RWPE1 (cell line): ENCODE measurements at regions not wholly inside any gene's neighbourhood (a gene's known extent, or its start where the extent isn't known, plus 50 kb on each side); places are given as distances from the start of the nearest gene placed in this dataset.

Experiments
- CTCF ChIA-PET: fragments of 350-600 bp; sonication (Branson Sonifier 250); formaldehyde crosslinking; extraction: SDS; loops from one replicate; lab custom pipeline; 2021; lab: Yijun Ruan, JAX
- POLR2A ChIA-PET: fragments of 400-600 bp; formaldehyde crosslinking; extraction: SDS; loops from one replicate; lab custom pipeline; 2020; ENCODE audit warnings: antibody characterized with exemption; ENCODE audit not compliant: low non-redundant PET; lab: Yijun Ruan, JAX
- DNase-seq: peaks from one replicate; pipeline ENCODE4 v3.0.0; 2012; ENCODE audit warnings: low spot score
- H3K27ac ChIP-seq: fragments of 450-650 bp; 2 replicates; pipeline ENCODE4 v1.5.1; 2017
- CTCF ChIP-seq: fragments of 450-650 bp; conservative IDR thresholded peaks from 2 replicates; pipeline ENCODE4 v1.5.1; 2017; ENCODE audit warnings: low read depth, mild to moderate bottlenecking

- no peak for DNase-seq
- CTCF ChIA-PET: interaction anchor here (0.6 to 1.6 kb wide), 5 partner anchors 17 to 1620 kb away, joined by 3 to 6 read pairs (median 4); no protein-coding TSS in a partner anchor
Measured at GRCh38 chr6:26249957-26250697, 114.9 kb upstream of the BTN3A2 start.

GRCh38 chr6:26250698-26251044 lies 114.3 kb upstream of the BTN3A2 start:
- H3K27ac ChIP-seq: peak overlapping the region; percentile 98
- ChIA-PET POLR2A (interaction anchor here (0.5 to 3.1 kb wide), 9 partner anchors 15 to 1011 kb away, joined by 3 to 22 read pairs (median 4); a partner anchor contains a TSS), CTCF (interaction anchor here (0.6 to 1.6 kb wide), 6 partner anchors 17 to 1619 kb away, joined by 3 to 6 read pairs (median 4); a partner anchor contains a TSS)
- no peak for TF ChIP-seq CTCF
- DNase-seq: no peak

More at GRCh38 chr6:26249957-26250697, 114.9 kb upstream of the BTN3A2 start:
- TF ChIP-seq CTCF: peak; percentile 56
- H3K27ac ChIP-seq: peak overlapping the region; percentile 98
- POLR2A ChIA-PET: interaction anchor here (0.5 to 3.1 kb wide), 10 partner anchors 14 to 1011 kb away, joined by 3 to 22 read pairs (median 4); a partner anchor contains a TSS

GRCh38 chr6:26251354-26252076 lies 113.5 kb upstream of the BTN3A2 start:
- peak overlapping the region; percentile 88 for H3K27ac ChIP-seq
- POLR2A ChIA-PET: interaction anchor here (0.7 to 3.1 kb wide), 6 partner anchors 15 to 35 kb away, joined by 3 to 22 read pairs (median 8); a partner anchor contains a TSS
- CTCF ChIA-PET: interaction anchor here (0.6 to 0.7 kb wide), 3 partner anchors 13 to 19 kb away, joined by 3 to 5 read pairs (median 4); a partner anchor contains a TSS
- no peak for TF ChIP-seq CTCF
- peak; percentile 81 for DNase-seq

- no peak for DNase-seq
- ChIA-PET POLR2A (interaction anchor here (1.0 to 2.6 kb wide), 3 partner anchors 19 to 36 kb away, joined by 3 to 22 read pairs (median 7); a partner anchor contains a TSS), CTCF (interaction anchor here (0.6 kb wide), 1 partner anchor 15 kb away, joined by 5 read pairs; no protein-coding TSS in a partner anchor)
Measured at GRCh38 chr6:26252077-26252472, 112.9 kb upstream of the BTN3A2 start.

GRCh38 chr6:26254724-26255123 lies 110.3 kb upstream of the BTN3A2 start:
- H3K27ac ChIP-seq: no peak overlapping the region
- ChIA-PET POLR2A (interaction anchor here (0.5 kb wide), 1 partner anchor 21 kb away, joined by 3 read pairs; no protein-coding TSS in a partner anchor), CTCF (interaction anchor here (0.6 kb wide), 1 partner anchor 318 kb away, joined by 3 read pairs; no protein-coding TSS in a partner anchor)
- no peak for TF ChIP-seq CTCF
- no peak for DNase-seq

More at GRCh38 chr6:26252077-26252472, 112.9 kb upstream of the BTN3A2 start:
- no peak for TF ChIP-seq CTCF
- peak overlapping the region; percentile 88 for H3K27ac ChIP-seq

GRCh38 chr6:26257272-26257671 lies 107.7 kb upstream of the BTN3A2 start:
- CTCF ChIA-PET: interaction anchor here (0.5 kb wide), 1 partner anchor 9 kb away, joined by 3 read pairs; no protein-coding TSS in a partner anchor
- TF ChIP-seq CTCF: no peak
- POLR2A ChIA-PET: no interaction called here
- DNase-seq: no peak
- no peak overlapping the region for H3K27ac ChIP-seq
